ENCODE measurements at regions not wholly inside any gene's neighbourhood (a gene's known extent, or its start where the extent isn't known, plus 50 kb on each side); places are given as distances from the start of the nearest gene placed in this dataset.

GRCh38 chr18:76546088-76546435, 51.0 kb upstream of the ZNF516 start:
- H4K91ac ChIP-seq (ENCODE audit: insufficient read depth, low read depth, low read length) = no peak overlapping the region
- no peak overlapping the region for H3K56ac ChIP-seq (ENCODE audit: extremely low read depth, insufficient read depth, low read length)
- no peak overlapping the region for H3K14ac ChIP-seq (replicated peaks; ENCODE audit: low read depth, low read length)
- H4K20me1 ChIP-seq (ENCODE audit: insufficient read depth, low read length) = no peaks in the 10 kb centered on the region
- H2AK9ac ChIP-seq (replicated peaks; ENCODE audit: low read depth, low read length, poor library complexity) = no peak overlapping the region
- H2AFZ ChIP-seq (replicated peaks; ENCODE audit: low read length, poor library complexity) = no peak overlapping the region
- H3K23ac ChIP-seq (ENCODE audit: low read depth, low read length) = no peak overlapping the region
- H3K79me1 ChIP-seq (ENCODE audit: low read depth in 1 of 2, low read length in 2 of 2) = no peaks in the 10 kb centered on the region
- H3K36me3 ChIP-seq (ENCODE audit: control insufficient read depth, insufficient read depth, low read length) = no peaks in the 10 kb centered on the region
- no peak overlapping the region for H3K4me3 ChIP-seq (ENCODE audit: insufficient read depth, low read depth, low read length)
- TF ChIP-seq POLR2A (IDR thresholded peaks at IDR 0.05; ENCODE audit: low read depth, low read length) (no peak), CEBPB (IDR thresholded peaks at IDR 0.05; ENCODE audit: low read depth, low read length) (no peak), RFX5 (IDR thresholded peaks at IDR 0.05; ENCODE audit: low read depth, low read length) (no peak), MXI1 (IDR thresholded peaks at IDR 0.05; ENCODE audit: borderline replicate concordance, low read depth, low read length) (no peak), BHLHE40 (IDR thresholded peaks at IDR 0.05; ENCODE audit: low read depth, low read length) (no peak), ELK1 (IDR thresholded peaks at IDR 0.05; ENCODE audit: borderline replicate concordance, low read depth, low read length) (no peak), RCOR1 (IDR thresholded peaks at IDR 0.05; ENCODE audit: insufficient replicate concordance, low read length) (no peak), CTCF (conservative IDR thresholded peaks at IDR 0.05; ENCODE audit: low read depth, low read length) (no peak), FOS (IDR thresholded peaks at IDR 0.05; ENCODE audit: low read depth, low read length) (no peak), RAD21 (IDR thresholded peaks at IDR 0.05; ENCODE audit: low read length) (no peak), MAZ (IDR thresholded peaks at IDR 0.05; ENCODE audit: borderline replicate concordance, low read depth, low read length) (no peak), SMC3 (IDR thresholded peaks at IDR 0.05; ENCODE audit: low read depth, low read length) (no peak), CHD1 (IDR thresholded peaks at IDR 0.05; ENCODE audit: low read depth, low read length) (no peak), NFE2L2 (IDR thresholded peaks at IDR 0.05; ENCODE audit: low read depth, low read length) (no peak), MAFK (IDR thresholded peaks at IDR 0.05; ENCODE audit: low read depth, low read length) (no peak)
- TF ChIP-seq, protein P1, sequence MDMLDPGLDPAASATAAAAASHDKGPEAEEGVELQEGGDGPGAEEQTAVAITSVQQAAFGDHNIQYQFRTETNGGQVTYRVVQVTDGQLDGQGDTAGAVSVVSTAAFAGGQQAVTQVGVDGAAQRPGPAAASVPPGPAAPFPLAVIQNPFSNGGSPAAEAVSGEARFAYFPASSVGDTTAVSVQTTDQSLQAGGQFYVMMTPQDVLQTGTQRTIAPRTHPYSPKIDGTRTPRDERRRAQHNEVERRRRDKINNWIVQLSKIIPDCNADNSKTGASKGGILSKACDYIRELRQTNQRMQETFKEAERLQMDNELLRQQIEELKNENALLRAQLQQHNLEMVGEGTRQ (IDR thresholded peaks at IDR 0.05; ENCODE audit: low read depth, low read length) = no peak
- H2BK15ac ChIP-seq (ENCODE audit: low read depth, low read length) = no peak overlapping the region
- no TSS peak for BruUV-seq (replicated peaks)
- CTCF ChIA-PET = no interaction called here
- H4K5ac ChIP-seq (ENCODE audit: low read depth, low read length) = peak overlapping the region; percentile 56
- ATAC-seq (ENCODE audit: low read depth) = no peak
- no peak overlapping the region for H2BK120ac ChIP-seq (ENCODE audit: low read depth, low read length)
- H3K4me1 ChIP-seq (ENCODE audit: control insufficient read depth, insufficient read depth, low read length) = peaks cover 2% of the 10 kb centered on the region; the same call in 1 of the 2 replicates
- H3K4ac ChIP-seq (ENCODE audit: low read depth, low read length) = no peak overlapping the region
- intact Hi-C loops (cut with micrococcal nuclease) (no loop called here), dilution Hi-C loops (cut with HindIII; ENCODE audit: low sequenced_read_pairs, unreplicated experiment) (no loop called here), in situ Hi-C loops (cut with MboI; ENCODE audit: low sequenced_read_pairs) (no loop called here)
- H2BK5ac ChIP-seq (ENCODE audit: low read depth, low read length, poor library complexity, severe bottlenecking) = no peak overlapping the region
- peak overlapping the region; percentile 48 for H3K4me2 ChIP-seq (ENCODE audit: low read depth, low read length)
- H3K9me1 ChIP-seq (ENCODE audit: insufficient read depth, low read length) = 0 out of 2 replicates have a peak, but pooled peaks cover 2% of the 10 kb centered on the region
- no CpG with 5 or more reads among the region's 7 CpGs for WGBS, 2 experiments (ENCODE audit: extremely low coverage in 2 of 2, insufficient read length in 1 of 2)
- H3K9ac ChIP-seq (ENCODE audit: low read depth, low read length) = no peak overlapping the region
- H2BK20ac ChIP-seq (ENCODE audit: low read depth, low read length) = no peak overlapping the region
- no peak overlapping the region for H3K27ac ChIP-seq (ENCODE audit: insufficient read depth, low read length)
- POLR2A ChIA-PET (ENCODE audit: unreplicated experiment) = no interaction called here
- DNase-seq = no peak
- H4K8ac ChIP-seq (ENCODE audit: low read depth in 2 of 2, low read length in 2 of 2) = no peak overlapping the region; a peak in 1 of 4 replicates
- no peak overlapping the region for H2AK5ac ChIP-seq (ENCODE audit: low read depth, low read length)
- H3K9me3 ChIP-seq (ENCODE audit: control insufficient read depth, insufficient read depth, low read length) = no peaks in the 10 kb centered on the region
- H3K27me3 ChIP-seq (ENCODE audit: control insufficient read depth, insufficient read depth, low read length) = peaks cover 3% of the 10 kb centered on the region; the same call in 1 of the 2 replicates
- H3K18ac ChIP-seq (ENCODE audit: low read depth, low read length) = peak overlapping the region; percentile 38; the same call in 1 of the 2 replicates

Data from IMR-90 (cell line).